NCI-H1436 treated with DMSO at 0.1 percent for 48 hours (cell line): ENCODE measurements at regions not wholly inside any gene's neighbourhood (a gene's known extent, or its start where the extent isn't known, plus 50 kb on each side); places are given as distances from the start of the nearest gene placed in this dataset.

Experiments
- DNase-seq: peaks from one replicate; lab custom pipeline; 2025; lab: John Stamatoyannopoulos, UW

GRCh38 chr2:104447831-104448434 is 406.0 kb upstream of the POU3F3 start:
- DNase-seq, result peak; percentile 39

- DNase-seq, result no peak
These were observed 405.1 kb upstream of the POU3F3 start for GRCh38 chr2:104448661-104449440.

GRCh38 chr2:104452558-104452957 is 401.4 kb upstream of the POU3F3 start:
- DNase-seq, result no peak

- no peak for DNase-seq
These were observed 391.2 kb upstream of the POU3F3 start for GRCh38 chr2:104462731-104463130.

- no peak for DNase-seq
These were observed 387.9 kb upstream of the POU3F3 start for GRCh38 chr2:104465981-104466380.

- no peak for DNase-seq
These were observed 385.1 kb upstream of the POU3F3 start for GRCh38 chr2:104468846-104469245.

GRCh38 chr2:104472076-104472475 is 381.8 kb upstream of the POU3F3 start:
- no peak for DNase-seq

DNA sequence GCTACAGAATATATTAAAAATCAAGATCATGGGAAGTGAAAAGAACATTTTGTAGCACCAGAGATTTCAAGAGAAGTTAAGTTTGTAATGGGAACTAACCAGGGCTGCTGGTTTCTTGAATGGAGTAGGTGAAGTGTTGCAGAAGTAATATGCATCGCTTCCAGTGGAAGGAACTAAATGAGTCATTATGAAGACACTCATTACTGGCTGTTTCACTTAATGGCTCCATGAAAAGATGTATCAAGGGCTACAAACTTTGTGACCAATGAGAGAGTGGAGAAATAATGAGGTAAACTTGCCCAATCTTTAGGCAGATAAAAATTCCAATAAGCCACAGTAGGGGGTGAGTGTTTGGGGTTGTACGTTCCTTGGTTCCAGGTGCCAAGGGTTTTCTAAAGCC is 380.4 kb upstream of the POU3F3 start:
- no peak for DNase-seq

DNA sequence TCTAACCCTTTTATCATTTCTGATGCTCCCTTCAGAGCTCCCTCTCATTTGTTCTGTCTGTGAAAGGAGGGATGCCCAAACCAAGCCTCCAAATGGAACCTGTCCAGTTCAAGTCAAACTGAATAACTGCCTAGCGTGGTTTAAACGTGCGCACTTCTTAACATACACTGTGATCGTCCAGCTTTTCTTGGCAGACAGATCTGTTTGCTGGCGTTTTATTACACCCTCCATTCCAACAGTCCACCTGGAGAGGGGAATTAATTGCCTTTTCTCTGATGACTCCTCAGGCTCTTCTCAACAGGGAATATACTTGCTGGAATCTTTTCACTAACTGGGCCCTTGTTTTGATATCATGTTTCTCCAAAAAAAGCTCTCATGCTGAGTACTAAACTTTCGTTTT is 379.2 kb upstream of the POU3F3 start:
- DNase-seq, result no peak

DNA sequence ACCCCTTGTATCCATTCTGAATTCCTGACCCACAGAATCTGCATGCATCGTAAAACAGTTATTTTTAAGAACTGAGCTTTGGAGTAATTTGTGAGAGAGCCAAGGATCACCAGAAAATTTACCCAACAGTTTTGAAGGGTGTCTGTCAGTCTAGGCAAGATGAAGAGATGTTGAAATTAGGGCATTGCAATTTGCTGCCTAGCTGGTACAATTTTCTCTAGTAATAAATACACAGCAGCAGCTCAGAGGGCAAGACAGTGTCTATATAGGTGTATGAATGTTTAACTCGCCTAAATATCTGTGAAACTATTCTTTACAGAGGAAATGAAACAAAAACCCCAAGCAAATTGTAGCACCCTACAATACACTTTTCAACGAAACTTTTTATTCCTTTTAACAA is 377.8 kb upstream of the POU3F3 start:
- no peak for DNase-seq

DNA sequence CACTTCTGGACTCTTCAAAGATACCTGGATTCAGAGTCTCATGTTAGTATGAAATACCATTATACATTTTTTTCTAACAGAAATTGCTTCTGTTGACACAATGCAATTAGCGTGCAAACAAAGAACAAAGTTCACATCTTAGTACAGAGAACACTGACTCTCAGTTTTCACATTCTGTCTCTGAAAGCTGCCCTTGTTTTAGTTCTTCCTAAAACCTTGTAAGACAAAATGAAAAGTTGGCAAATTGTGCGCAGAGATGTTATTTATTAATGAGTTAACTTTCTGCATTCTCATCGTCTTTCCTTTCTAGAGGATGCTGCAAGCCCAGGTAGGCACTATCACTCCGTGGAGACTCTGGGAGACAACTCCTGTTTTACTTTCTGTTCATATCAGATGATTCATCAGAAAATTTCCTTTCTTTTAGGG is 377.3 kb upstream of the POU3F3 start:
- no peak for DNase-seq

DNA sequence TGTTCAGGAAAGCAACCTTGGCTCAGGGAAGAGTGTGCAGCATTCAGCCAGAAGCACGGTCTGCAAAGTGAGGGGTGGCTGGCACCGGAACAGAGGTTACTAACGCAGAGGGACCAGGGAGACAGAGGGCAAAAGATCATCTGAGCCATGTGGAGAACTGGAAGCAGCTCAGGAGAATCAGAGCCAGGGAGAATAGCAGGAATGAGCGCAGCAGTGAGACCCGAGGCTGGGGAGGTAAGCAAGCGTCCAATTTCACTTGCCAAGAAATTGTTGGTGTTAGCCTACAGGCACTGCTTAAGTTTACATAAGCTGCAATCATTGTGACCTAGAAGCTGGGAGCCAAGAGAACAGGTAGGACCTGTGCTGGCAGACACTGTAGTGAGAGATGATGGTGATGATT is 372.6 kb upstream of the POU3F3 start:
- DNase-seq, result no peak

- DNase-seq, result no peak
These were observed 366.5 kb upstream of the POU3F3 start for GRCh38 chr2:104487366-104487765.

GRCh38 chr2:104493698-104494097 is 360.2 kb upstream of the POU3F3 start:
- no peak for DNase-seq

- no peak for DNase-seq
These were observed 352.6 kb upstream of the POU3F3 start for GRCh38 chr2:104501342-104501741.

- no peak for DNase-seq
These were observed 352.0 kb upstream of the POU3F3 start for GRCh38 chr2:104501929-104502328.

DNA sequence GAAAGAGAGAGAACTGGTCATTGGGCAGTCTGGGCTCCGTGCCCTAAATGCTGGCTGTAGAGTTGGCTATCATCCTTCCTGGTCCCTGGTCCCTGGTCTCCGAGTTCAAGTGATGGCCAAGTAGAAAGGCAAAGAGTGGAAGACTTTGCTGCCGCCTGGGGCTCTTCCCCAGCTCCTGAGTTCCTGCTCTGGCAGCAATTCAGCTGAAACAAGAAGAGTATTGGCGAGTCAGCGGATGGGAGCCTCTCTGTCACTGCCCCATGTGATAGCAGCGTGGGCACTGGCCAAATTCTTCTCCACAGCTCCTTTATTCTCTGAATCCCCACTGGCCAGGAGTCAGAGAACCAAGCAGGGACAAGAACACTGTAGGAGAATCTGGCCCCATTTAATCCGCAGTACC is 351.0 kb upstream of the POU3F3 start:
- DNase-seq, result no peak

GRCh38 chr2:104504331-104505073 is 349.4 kb upstream of the POU3F3 start:
- peak; percentile 69 for DNase-seq

DNA sequence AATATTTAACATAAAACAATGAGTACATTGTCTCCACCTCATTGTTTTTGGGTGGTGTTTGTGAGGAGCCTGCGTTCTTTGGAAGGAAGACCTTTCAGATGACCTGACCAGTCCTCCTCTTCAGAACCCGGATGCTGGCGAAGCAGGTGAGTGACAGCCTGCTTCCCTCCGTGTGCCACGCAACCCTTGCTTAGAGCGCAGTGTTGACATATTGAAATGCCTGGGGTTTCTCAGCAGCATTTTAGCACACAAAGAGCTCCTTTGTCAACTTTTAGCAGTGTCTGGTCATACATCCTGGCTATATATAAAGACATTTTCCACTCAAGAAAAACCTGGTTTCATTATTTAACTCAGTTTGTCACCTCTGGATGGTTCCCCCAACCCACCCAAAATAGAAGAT is 335.7 kb upstream of the POU3F3 start:
- no peak for DNase-seq

DNA sequence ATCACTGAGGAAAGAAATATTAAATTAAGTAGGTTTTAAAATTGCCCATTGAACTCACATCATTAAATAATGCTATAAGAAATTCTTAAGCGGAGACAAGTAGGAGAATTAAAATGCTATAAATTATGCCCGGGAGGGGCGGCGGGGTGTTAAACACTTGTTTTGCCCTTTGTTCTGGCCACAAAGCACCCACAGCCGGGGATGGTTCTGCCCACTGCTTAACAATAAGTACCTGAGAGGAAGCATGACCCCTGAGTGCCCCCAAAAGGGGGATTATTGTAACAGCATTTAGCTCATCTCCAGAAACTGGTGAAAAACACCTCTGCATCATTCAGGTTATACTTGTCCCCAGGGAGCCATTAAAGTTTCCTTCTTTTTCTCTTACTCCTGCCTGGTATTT is 332.7 kb upstream of the POU3F3 start:
- peak; percentile 7 for DNase-seq

GRCh38 chr2:104523921-104524320 is 330.0 kb upstream of the POU3F3 start:
- DNase-seq, result no peak

DNA sequence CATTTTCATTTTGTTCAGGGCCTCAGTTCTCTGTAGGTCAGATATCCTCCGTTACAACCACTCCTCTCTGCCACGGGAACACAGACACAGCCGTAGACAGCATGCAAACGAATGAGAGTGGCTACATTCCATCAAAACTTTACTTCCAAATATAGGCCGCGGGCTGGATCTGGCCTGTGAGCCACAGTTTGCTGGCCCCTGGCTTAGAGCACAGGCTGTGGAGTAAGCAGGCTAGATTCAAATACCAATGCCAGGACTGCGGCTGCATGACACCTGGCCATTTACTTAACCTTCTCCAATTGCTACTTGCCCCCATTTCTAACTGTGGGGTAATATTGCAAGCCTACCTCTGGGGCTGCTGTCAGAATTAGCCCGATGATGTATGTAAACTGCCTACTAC is 325.8 kb upstream of the POU3F3 start:
- DNase-seq, result no peak

- no peak for DNase-seq
These were observed 322.8 kb upstream of the POU3F3 start for GRCh38 chr2:104531122-104531521.
